ENCODE measurements at regions not wholly inside any gene's neighbourhood (a gene's known extent, or its start where the extent isn't known, plus 50 kb on each side); places are given as distances from the start of the nearest gene placed in this dataset.

DNA sequence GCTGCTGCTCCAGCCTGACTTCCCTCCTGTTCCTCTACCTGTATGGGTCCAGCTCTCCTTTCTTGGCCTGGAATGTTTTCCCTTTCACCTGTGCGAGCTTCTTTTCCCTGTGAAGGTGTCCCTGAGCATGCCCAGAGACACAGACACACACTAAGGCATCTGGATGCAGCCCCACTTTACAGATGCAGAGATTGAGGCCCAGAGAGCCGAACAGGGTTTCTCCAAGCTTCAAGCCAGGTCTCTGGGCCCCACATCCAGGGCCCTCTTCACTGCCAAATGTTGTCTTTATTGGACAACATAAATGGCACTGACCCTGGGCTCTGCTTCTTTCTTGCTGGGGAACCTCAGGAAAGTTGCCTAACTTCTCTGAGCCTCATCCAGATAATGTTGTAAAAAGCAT lies 561.6 kb downstream of the MIAT start:
- TF ChIP-seq CTCF (IDR thresholded peaks at IDR 0.05) (no peak), POLR2A (IDR thresholded peaks at IDR 0.05) (no peak)
